Activated naive CD4-positive, alpha-beta T cell (primary cell): ENCODE measurements at regions not wholly inside any gene's neighbourhood (a gene's known extent, or its start where the extent isn't known, plus 50 kb on each side); places are given as distances from the start of the nearest gene placed in this dataset.

Source experiments
- DNase-seq, 4 experiments: peaks; one replicate each; lab custom pipeline; 2025; lab: John Stamatoyannopoulos, UW

DNA sequence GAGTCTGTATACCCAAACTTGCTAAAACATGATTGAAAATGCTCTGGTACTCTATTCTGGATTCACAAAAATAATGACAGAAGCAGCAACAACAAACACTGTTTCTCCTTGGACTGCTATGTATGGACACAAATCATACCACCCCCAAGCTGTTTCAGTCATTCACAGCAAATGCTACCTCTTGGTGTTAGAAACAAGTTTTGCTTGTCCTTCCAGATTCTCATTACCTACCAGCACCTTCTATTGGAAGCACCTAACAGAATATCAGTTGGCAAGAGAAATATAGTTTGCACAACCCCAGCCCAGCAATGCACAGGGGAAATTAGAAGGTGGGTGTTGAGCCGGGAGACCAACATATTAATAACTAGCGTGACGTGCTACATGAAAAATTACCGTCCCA lies 1950.9 kb downstream of the C4orf33 start:
- no peak for DNase-seq

- no peak for DNase-seq
Observed at GRCh38 chr4:131052646-131053045, 1956.7 kb downstream of the C4orf33 start.

DNA sequence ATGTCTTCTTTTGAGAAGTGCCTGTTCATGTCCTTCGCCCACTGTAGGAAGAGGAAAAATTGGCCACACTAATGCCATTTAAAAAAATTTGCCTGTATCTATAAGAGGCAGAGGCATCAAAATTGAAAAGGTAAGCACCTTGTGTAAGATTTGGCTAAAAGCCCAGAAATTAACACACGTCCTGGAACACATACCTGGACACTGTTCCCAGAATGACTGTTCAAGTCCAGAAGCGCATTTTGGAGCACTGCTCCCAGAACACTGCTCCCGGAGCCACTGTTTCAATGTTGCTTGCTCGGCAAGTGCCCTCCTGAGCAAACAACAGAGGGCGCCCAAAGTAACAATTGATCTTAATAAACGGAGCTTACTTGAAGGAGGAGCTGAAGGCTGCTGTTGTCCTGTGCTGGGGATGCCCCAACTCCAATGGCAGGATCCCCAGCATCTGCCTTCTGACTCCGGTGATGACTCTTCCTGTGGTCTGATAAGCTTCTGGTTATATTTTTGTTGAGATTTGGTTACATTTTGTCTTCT lies 1958.6 kb downstream of the C4orf33 start:
- DNase-seq, result no peak

DNA sequence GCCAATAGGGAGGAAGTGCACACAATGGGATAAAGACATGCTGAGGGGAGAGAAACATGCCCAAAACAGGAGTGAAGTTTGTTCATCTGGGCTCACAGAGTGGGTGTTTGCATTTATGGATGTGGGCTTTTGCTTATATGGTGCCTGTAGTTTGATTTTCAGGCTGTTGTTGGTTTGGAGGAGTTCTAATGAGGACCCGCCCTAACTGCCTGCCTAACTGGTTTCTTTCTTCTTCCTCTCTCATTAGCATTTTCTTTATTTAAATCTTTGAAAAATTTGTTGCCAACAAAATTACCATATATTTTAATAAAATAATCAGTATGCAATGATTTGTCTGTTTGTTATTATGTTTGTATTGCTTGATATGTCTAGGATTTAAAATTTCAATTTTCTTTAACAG lies 1965.8 kb downstream of the C4orf33 start:
- DNase-seq, result no peak

DNA sequence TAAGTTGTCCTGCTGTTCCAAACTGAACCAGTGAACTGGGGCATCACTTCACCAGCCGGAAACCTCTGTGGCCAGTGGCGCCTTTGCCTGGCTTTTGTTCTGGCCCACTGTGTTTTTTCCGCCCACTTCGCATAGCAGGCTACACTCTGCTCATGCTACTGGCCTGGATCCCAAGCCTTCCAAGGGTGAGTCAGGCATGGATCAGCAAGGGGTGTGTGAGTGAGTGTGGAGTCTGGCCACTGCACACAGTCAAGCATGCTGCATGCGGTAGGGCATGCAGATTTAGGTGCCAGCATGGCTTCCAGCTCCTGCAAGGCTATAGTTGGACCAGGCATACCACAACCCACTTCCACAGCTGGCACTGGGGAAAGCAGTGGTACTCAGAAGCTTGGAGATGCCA lies 1967.9 kb downstream of the C4orf33 start:
- DNase-seq, result no peak

GRCh38 chr4:131081069-131081468 lies 1985.1 kb downstream of the C4orf33 start:
- no peak for DNase-seq

DNA sequence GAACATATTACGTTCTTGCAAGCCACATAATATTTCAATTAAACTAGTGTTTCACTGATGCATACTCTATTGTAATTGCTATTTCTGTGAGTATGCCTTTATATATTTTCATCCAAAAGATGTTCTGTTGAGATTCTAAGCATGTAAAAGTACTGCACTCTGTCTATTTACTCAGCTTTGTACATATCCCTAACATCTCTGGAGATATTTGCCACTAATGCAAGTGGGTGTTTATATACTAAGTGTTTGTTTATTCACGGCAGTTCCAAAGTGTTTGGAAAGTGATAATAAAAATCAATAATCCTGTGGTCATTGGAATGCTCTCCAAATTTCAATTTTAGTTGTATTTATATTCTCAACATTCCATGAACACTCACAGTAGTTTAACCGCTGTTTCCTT lies 1989.0 kb downstream of the C4orf33 start:
- no peak for DNase-seq

DNA sequence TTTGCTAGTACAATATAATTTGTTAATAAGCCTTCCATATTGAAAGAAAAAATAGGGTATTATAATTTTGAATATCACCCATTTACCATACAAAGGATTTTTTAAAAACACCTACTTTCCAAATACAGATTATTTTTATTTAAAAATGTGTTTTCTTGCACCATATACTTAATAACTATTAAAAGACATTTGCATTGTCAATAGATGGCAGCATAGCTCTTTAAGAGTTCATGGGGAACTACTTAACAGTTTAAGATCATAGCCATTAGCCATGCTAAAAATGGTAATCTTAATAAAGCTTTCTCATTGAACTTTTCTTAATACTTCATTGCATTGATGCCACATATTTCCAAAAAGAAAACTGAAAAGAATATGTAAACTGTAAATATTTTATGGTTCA lies 1995.9 kb downstream of the C4orf33 start:
- no peak for DNase-seq

- DNase-seq, result no peak
Observed at GRCh38 chr4:131093303-131093702, 1997.4 kb downstream of the C4orf33 start.

- DNase-seq, result no peak
Observed at GRCh38 chr4:131098976-131099375, 2003.0 kb downstream of the C4orf33 start.

DNA sequence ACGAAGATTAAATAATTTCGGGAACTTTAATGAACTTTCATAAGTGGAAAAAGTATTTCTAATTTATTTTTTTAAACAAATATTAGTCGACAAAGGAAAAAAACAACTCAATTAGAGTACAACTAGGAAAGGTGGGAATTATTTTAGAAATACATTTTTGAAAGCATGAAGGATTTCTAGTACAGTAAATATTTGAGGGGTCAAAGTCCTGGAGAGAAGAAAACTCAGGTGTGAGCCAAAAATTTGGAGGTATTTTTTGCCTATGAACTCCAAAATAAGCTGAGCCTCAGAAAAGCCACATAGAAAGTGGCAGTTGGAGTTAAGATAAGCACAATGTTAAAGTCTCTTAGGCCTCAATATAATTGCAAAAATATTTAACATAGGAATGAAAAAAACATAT lies 2017.3 kb downstream of the C4orf33 start:
- no peak for DNase-seq

- no peak for DNase-seq
Observed at GRCh38 chr4:131113704-131114103, 2017.8 kb downstream of the C4orf33 start.

DNA sequence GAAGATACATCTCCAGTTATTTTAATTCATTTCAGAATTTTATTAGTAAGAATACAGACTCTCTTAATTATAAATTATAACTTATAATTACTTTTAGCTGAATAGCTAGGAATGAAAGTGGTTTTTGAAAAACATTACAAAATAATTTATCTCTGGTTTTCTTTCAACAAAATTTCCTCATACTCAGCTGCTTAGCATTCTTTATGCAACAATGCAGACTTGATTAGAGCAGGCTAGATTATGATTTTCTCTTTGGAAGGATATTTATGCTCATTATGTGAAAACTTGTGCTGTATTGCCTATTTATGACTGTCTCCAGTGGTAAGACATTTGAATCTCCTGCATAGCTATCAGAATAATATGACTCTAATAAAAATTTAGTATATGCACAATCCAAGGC lies 2023.7 kb downstream of the C4orf33 start:
- DNase-seq, result no peak

DNA sequence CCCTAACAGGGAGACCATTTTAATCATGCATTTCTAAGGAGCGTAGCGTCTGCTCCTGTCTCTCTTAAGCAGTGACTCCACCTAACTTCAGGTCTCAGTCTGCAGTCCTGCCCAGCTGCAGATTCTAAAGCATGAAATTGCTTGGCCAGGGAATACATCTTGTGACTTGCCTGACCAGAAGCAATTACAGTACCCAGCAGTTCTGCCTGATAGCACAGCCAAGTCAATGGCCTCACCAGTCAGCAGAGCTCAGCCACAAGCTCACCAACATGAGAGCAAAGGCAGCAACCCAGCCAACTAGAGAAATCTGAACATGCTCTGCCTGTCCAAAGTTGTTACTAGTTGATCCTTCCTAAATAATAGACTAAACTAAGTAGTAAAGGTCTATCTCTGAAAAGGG lies 2011.9 kb upstream of the PCDH10 start:
- DNase-seq, result no peak

GRCh38 chr4:131159261-131159660 lies 1989.8 kb upstream of the PCDH10 start:
- DNase-seq, result no peak

- DNase-seq, result no peak
Observed at GRCh38 chr4:131192318-131192717, 1956.8 kb upstream of the PCDH10 start.

DNA sequence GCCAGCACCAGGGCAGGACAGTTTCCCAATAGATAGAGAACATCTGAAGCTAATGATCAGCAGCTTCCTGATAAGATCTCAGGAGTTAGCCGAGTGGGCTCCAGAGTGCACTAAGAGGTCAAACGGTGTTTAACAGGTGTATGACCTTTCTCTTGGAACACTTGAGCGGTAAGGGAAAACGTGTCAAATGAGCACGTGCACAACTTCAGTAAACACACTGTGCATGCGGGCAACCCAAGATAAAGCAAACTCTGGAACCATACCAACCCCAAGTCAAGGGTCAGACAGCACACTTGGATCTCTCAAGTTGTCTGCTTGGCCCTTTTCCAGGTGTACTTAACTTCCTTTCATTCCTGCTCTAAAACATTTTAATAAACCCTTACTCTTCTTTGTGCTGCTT lies 1941.5 kb upstream of the PCDH10 start:
- DNase-seq, result no peak

- no peak for DNase-seq
Observed at GRCh38 chr4:131248314-131248713, 1900.8 kb upstream of the PCDH10 start.

DNA sequence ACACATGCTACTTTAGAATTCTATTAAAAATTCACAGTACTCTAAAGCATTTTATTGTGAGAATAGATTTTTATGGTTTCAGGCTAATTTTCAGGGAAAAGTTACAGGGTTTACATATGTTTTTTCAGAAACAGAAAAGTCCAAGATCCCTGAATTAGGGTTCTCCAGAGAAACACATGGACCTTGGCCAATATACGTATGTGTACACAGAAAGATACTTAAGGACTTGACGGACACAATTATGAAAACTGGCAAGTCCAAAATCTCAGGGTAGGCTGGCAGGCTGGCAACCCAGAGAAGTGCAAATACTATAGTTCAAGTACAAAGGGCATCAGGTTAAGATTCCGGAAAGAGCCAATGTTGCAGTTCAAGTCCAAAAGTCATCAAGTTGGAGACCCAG lies 1897.8 kb upstream of the PCDH10 start:
- DNase-seq, result no peak

- DNase-seq, result no peak
Observed at GRCh38 chr4:131257241-131257640, 1891.9 kb upstream of the PCDH10 start.

DNA sequence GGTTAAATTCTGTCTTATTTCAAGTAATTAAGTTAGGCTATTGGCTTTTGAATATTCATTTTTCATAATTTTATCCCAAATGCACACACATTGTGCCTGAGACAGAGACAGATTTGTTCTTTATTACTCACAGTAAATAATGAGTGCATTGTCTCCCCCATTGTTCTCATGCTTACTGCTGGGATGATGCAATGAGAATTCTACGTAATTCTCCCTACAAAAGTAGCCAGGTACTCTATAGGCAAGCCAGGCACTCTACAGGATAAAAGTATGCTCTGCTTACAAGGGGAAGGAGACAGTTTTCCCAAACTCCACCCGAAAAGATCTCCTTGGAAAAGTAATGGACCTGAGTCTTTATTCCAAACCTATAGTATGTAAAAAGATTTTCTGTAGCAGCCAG lies 1890.7 kb upstream of the PCDH10 start:
- DNase-seq, result no peak

- no peak for DNase-seq
Observed at GRCh38 chr4:131288441-131288840, 1860.7 kb upstream of the PCDH10 start.

DNA sequence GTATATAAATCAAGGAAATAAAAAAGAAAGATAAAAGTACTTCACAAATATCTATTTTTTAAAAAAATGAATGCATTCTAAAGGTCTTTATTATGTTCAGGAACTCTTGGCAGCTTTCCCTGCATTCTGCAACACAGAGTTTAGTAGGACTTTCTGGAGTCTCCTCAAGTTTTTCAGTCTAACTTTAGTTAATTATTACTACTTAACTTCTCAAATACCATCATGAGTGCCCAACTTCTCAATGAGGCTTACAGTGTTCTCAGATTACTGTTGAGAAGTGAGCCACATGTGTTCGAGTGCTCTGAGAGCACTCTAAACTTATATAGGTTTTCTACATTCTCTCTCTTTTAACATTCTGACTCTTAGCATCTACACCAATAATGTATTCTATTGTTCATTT lies 1852.9 kb upstream of the PCDH10 start:
- DNase-seq, result no peak

GRCh38 chr4:131302108-131302507 lies 1847.0 kb upstream of the PCDH10 start:
- DNase-seq, result no peak

- DNase-seq, result no peak
Observed at GRCh38 chr4:131304686-131305085, 1844.4 kb upstream of the PCDH10 start.
